NT2/D1 (cell line): ENCODE measurements at regions not wholly inside any gene's neighbourhood (a gene's known extent, or its start where the extent isn't known, plus 50 kb on each side); places are given as distances from the start of the nearest gene placed in this dataset.

Experiments
- DNase-seq: peaks from one replicate; pipeline ENCODE4 v3.0.0-alpha.2; 2011; ENCODE audit warnings: low read depth, low spot score
- H3K27me3 ChIP-seq: 2 replicates; pipeline ENCODE4 v1.6.0; 2011; ENCODE audit warnings: mild to moderate bottlenecking; ENCODE audit not compliant: insufficient read length, insufficient read depth
- H3K36me3 ChIP-seq: 2 replicates; pipeline ENCODE4 v1.6.1; 2011; ENCODE audit warnings: mild to moderate bottlenecking, low read length, mixed read lengths; ENCODE audit not compliant: insufficient read depth, insufficient read length
- H3K4me1 ChIP-seq: 2 replicates; pipeline ENCODE4 v1.5.1; 2011; ENCODE audit not compliant: insufficient read depth, insufficient read length
- H3K4me3 ChIP-seq: 2 replicates; pipeline ENCODE4 v1.5.1; 2011; ENCODE audit warnings: low read depth; ENCODE audit not compliant: insufficient read length
- H3K9ac ChIP-seq: 2 replicates; pipeline ENCODE4 v1.6.0; 2011; ENCODE audit warnings: low read depth; ENCODE audit not compliant: insufficient read length
- H3K9me3 ChIP-seq: 2 replicates; pipeline ENCODE4 v1.5.1; 2011; ENCODE audit warnings: mild to moderate bottlenecking, low read length; ENCODE audit not compliant: insufficient read depth
- SUZ12 ChIP-seq: IDR thresholded peaks from 2 replicates; pipeline ENCODE4 v1.6.1; 2011; ENCODE audit not compliant: insufficient read length, insufficient read depth; ENCODE audit errors: extremely low read depth
- YY1 ChIP-seq: IDR thresholded peaks from 2 replicates; pipeline ENCODE4 v1.6.1; 2011; ENCODE audit not compliant: insufficient read length, insufficient read depth
- ZNF274 ChIP-seq: IDR thresholded peaks from 2 replicates; pipeline ENCODE4 v1.6.1; 2011; ENCODE audit warnings: mild to moderate bottlenecking, low read depth, low read length

GRCh38 chrX:68909945-68910344, 81.1 kb downstream of the EFNB1 start:
- H3K4me3 ChIP-seq = no peak overlapping the region
- no peaks in the 10 kb centered on the region for H3K9me3 ChIP-seq
- no peak overlapping the region for H3K9ac ChIP-seq
- H3K4me1 ChIP-seq = peaks cover 21% of the 10 kb centered on the region
- DNase-seq = no peak
- H3K36me3 ChIP-seq = no peaks in the 10 kb centered on the region
- TF ChIP-seq ZNF274 (no peak), YY1 (no peak), SUZ12 (no peak)
- H3K27me3 ChIP-seq = no peaks in the 10 kb centered on the region

GRCh38 chrX:68908071-68908470, 79.2 kb downstream of the EFNB1 start:
- no peaks in the 10 kb centered on the region for H3K36me3 ChIP-seq
- no peak overlapping the region for H3K9ac ChIP-seq
- H3K4me3 ChIP-seq = no peak overlapping the region
- no peaks in the 10 kb centered on the region for H3K9me3 ChIP-seq
- no peaks in the 10 kb centered on the region for H3K27me3 ChIP-seq
- TF ChIP-seq ZNF274 = no peak
- TF ChIP-seq SUZ12 = no peak
- no peak for TF ChIP-seq YY1
- peaks cover 18% of the 10 kb centered on the region for H3K4me1 ChIP-seq
- no peak for DNase-seq

GRCh38 chrX:68902706-68903504, 74.1 kb downstream of the EFNB1 start:
- DNase-seq = no peak

GRCh38 chrX:68901519-68901918, 72.7 kb downstream of the EFNB1 start:
- Histone ChIP-seq H3K4me3 (no peak overlapping the region), H3K9me3 (no peaks in the 10 kb centered on the region), H3K36me3 (no peaks in the 10 kb centered on the region), H3K9ac (no peak overlapping the region), H3K27me3 (no peaks in the 10 kb centered on the region), H3K4me1 (peaks cover 25% of the 10 kb centered on the region)
- DNase-seq = no peak
- TF ChIP-seq ZNF274 (no peak), YY1 (no peak), SUZ12 (no peak)

More at GRCh38 chrX:68902706-68903504, 74.1 kb downstream of the EFNB1 start:
- H3K9me3 ChIP-seq = no peaks in the 10 kb centered on the region
- H3K36me3 ChIP-seq = no peaks in the 10 kb centered on the region
- TF ChIP-seq YY1 = no peak
- TF ChIP-seq SUZ12 = no peak
- no peak overlapping the region for H3K9ac ChIP-seq
- peaks cover 16% of the 10 kb centered on the region for H3K4me1 ChIP-seq
- no peaks in the 10 kb centered on the region for H3K27me3 ChIP-seq
- H3K4me3 ChIP-seq = no peak overlapping the region

- no peaks in the 10 kb centered on the region for H3K36me3 ChIP-seq
- no peak for DNase-seq
- no peak overlapping the region for H3K9ac ChIP-seq
- H3K4me1 ChIP-seq = peaks cover 39% of the 10 kb centered on the region
- no peak overlapping the region for H3K4me3 ChIP-seq
- no peaks in the 10 kb centered on the region for H3K9me3 ChIP-seq
- H3K27me3 ChIP-seq = peaks cover 10% of the 10 kb centered on the region
- no peak for TF ChIP-seq SUZ12
- no peak for TF ChIP-seq ZNF274
- TF ChIP-seq YY1 = no peak
Measured at GRCh38 chrX:68898598-68898997, 69.8 kb downstream of the EFNB1 start.

GRCh38 chrX:68897118-68897945, 68.5 kb downstream of the EFNB1 start:
- TF ChIP-seq SUZ12 = no peak
- TF ChIP-seq YY1 = no peak
- TF ChIP-seq ZNF274 = no peak
- no peak for DNase-seq
- peaks cover 42% of the 10 kb centered on the region for H3K4me1 ChIP-seq
- no peaks in the 10 kb centered on the region for H3K36me3 ChIP-seq
- peak overlapping the region; percentile 8 for H3K9ac ChIP-seq
- H3K4me3 ChIP-seq = no peak overlapping the region
- H3K27me3 ChIP-seq = peaks cover 20% of the 10 kb centered on the region
- no peaks in the 10 kb centered on the region for H3K9me3 ChIP-seq

- Histone ChIP-seq H3K36me3 (no peaks in the 10 kb centered on the region), H3K27me3 (peaks cover 21% of the 10 kb centered on the region), H3K4me1 (peaks cover 44% of the 10 kb centered on the region), H3K9me3 (no peaks in the 10 kb centered on the region), H3K9ac (no peak overlapping the region), H3K4me3 (no peak overlapping the region)
- TF ChIP-seq ZNF274 = no peak
- TF ChIP-seq SUZ12 = no peak
- no peak for TF ChIP-seq YY1
- DNase-seq = no peak
Measured at GRCh38 chrX:68896581-68896980, 67.8 kb downstream of the EFNB1 start.
